Activated naive CD4-positive, alpha-beta T cell treated with anti-CD3 and anti-CD28 coated beads, Interleukin-2, amount 50 U/mL, for 72 hours (primary cell): ENCODE measurements at regions not wholly inside any gene's neighbourhood (a gene's known extent, or its start where the extent isn't known, plus 50 kb on each side); places are given as distances from the start of the nearest gene placed in this dataset.
"Not testable (repeated sequence)": the region's sequence is repeated elsewhere in the genome, so short reads cannot be mapped to it uniquely, and the experiment has no call there.

Source experiments
- ATAC-seq, 2 donors: fragments of 150-1000 bp; cut with Tn5 transposase; 2 replicates each; pipeline ENCODE4 v1.10.0; 2021; ENCODE audit warnings: mild to moderate bottlenecking in 2 of 2, moderate library complexity in 2 of 2
- DNase-seq, 2 donors: peaks; one replicate each; pipeline ENCODE4 v3.0.0; 2021 to 2022; ENCODE audit warnings: low spot score in 2 of 2
- H3K27ac Mint-ChIP-seq, 2 donors: one replicate each; pipeline ENCODE4 v1.8.0; 2022; ENCODE audit warnings: mild to moderate bottlenecking in 2 of 2, mixed read lengths in 2 of 2
- H3K36me3 Mint-ChIP-seq, 2 donors: one replicate each; pipeline ENCODE4 v1.8.0; 2022; ENCODE audit warnings: mixed read lengths in 2 of 2
- H3K9me3 Mint-ChIP-seq, 2 donors: one replicate each; pipeline ENCODE4 v1.8.0; 2022; ENCODE audit warnings: mixed read lengths in 2 of 2

DNA sequence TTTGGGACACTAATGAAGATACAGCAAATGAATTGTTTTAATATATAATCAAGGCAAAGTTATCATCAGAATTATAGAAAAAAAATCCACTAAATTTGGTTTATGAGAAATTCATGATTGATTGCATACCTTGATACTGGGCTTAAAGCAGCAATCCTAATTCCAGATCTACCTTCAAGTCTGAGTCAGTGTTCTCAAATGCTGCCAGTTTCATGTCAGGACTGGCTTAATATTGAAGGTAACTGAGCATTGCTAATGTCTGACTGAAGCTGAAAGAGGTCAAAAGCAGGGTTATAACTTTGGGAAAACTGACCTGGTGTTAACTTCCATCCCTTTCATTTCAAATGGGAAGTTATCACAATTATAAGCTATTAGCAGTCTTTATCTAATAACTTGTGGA, 618.8 kb upstream of the SEMA6D start:
- DNase-seq, H3K36me3 Mint-ChIP-seq, H3K27ac Mint-ChIP-seq, ATAC-seq, H3K9me3 Mint-ChIP-seq: not testable (repeated sequence)

DNA sequence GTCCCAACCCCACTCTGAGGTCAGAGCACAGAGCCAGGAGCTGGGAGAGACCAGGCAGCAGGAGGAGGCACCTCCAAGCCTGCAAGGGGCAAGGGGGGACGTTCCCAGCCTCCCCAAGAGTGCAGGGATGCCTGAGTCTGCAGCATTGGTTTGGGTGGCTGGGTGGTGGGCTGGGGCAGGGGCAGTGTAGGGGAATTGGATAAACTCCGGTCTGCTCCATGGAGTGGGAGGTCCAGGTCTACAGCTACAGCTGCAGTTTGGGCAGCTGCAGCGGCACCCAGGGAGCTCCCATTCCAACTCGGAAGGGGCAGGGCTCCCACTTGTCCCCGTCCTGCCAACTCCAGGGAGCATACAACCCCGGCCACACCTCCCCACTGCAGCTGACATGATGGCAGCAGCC, 617.5 kb upstream of the SEMA6D start:
- H3K27ac Mint-ChIP-seq, DNase-seq, H3K9me3 Mint-ChIP-seq, ATAC-seq, H3K36me3 Mint-ChIP-seq: not testable (repeated sequence)

DNA sequence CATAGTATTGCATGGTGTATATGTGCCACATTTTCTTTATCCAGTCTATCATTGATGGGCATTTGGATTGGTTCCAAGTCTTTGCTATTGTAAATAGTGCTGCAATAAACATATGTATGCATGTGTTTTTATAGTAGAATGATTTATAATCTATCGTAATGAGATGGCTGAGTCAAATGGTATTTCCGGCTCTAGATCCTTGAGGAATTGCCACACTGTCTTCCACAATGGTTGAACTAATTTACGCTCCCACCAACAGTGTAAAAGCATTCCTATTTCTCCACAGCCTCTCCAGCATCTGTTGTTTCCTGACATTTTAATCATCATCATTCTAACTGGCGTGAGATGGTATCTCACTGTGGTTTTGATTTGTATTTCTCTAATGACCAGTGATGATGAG, 608.5 kb upstream of the SEMA6D start:
- H3K36me3 Mint-ChIP-seq, ATAC-seq: not testable (repeated sequence)

DNA sequence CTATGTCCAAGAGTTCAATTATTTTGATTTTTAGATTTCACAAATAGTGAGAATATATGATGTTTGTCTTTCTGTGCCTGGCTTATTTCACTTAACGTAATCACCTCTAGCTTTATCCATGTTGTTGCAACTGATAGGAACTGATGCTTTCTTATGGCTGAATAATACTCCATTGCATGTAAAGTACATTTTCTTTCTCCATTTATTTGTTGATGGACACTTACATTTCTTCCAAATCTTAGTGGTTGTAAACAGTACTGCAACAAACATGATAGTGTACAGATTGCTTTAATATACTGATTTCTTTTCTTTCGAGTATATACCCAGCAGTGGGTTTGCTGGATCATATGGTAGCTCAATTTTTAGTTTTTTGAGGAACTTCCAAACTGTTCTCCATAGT, 600.6 kb upstream of the SEMA6D start:
- Mint-ChIP-seq H3K36me3 (peaks cover 0 to 9% of the 10 kb centered on the region in 2 donors), H3K9me3 (peaks cover 16 to 19% of the 10 kb centered on the region in 2 donors), H3K27ac (no peak overlapping the region)
- no peak for DNase-seq
- no peak for ATAC-seq

More for the DNA sequence above, 608.5 kb upstream of the SEMA6D start:
- H3K27ac Mint-ChIP-seq, DNase-seq: not testable (repeated sequence)
- peaks cover 17 to 28% of the 10 kb centered on the region in 2 donors for H3K9me3 Mint-ChIP-seq

DNA sequence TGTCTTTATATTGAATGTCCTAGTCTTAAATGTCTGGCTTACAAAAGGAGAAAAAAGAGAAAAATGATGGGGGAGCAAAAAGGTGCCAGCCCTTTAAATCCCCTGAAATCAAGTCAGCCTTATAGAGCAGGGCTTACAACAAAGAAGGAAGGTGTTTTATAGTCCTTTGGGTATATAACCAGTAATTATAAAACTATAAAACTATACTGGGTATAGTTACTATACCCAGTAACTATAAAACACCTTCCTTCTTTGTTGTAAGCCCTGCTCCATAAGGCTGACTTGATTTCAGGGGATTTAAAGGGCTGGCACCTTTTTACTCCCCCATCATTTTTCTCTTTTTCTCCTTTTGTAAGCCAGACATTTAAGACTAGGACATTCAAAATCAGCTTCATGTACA, 598.0 kb upstream of the SEMA6D start:
- H3K36me3 Mint-ChIP-seq: peaks cover 0 to 9% of the 10 kb centered on the region in 2 donors
- no peak for ATAC-seq

DNA sequence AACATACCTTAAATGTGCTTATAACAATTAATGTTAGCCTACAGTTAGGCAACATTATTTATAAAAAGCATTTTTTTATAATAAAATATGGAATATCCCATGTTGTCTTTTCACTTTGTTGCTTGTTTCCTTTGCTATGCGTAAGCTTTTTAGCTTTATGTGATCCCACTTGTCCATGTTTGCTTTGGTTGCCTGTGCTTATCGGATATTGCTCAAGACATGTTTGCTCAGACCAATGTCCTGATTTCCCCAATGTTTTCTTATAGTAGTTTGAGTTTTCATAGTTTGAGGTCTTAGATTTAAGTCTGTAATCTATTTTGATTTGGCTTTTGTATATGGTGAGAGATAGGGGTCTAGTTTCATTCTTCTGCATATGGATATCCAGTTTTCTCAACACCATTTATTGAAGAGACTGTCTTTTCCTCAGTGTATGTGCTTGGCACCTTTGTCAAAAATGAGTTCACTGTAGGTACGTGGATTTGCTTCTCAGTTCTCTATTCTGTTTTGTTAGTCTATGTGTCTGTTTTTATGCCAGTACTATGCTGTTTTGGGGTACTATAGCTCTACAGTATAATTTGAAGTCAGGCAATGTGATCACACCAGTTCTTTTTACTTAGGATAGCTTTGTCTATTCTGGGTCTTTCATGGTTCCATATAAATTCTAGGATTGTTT, 592.7 kb upstream of the SEMA6D start:
- no peak for ATAC-seq
- no peak overlapping the region for H3K27ac Mint-ChIP-seq
- H3K9me3 Mint-ChIP-seq: peaks cover 29 to 30% of the 10 kb centered on the region in 2 donors
- DNase-seq: no peak
- peaks cover 0 to 23% of the 10 kb centered on the region in 2 donors for H3K36me3 Mint-ChIP-seq

More for the DNA sequence above, 598.0 kb upstream of the SEMA6D start:
- no peak overlapping the region for H3K27ac Mint-ChIP-seq
- H3K9me3 Mint-ChIP-seq: peaks cover 16% of the 10 kb centered on the region in 2 donors
- no peak for DNase-seq

DNA sequence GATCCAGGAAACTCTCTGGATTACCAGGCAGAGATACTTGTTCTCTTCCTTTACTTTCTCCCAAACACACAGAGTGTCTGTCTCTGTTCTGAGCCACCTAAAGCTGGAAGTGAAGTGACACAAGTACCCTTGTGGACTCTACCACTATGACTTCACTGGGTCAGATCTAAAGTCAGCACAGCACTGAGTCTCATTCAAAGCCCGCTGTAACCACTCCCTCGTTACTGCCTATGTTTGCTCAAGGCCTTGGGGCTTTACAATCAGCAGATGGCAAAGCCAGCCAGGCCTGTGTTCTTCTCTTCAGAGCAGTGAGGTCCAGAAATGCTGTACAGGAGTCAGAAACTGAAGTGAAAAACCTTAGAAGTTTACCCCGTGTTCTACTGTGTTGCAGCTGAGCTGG, 588.3 kb upstream of the SEMA6D start:
- peaks cover 0 to 22% of the 10 kb centered on the region in 2 donors for H3K36me3 Mint-ChIP-seq
- DNase-seq (no peak), ATAC-seq (no peak)
- peaks cover 23 to 29% of the 10 kb centered on the region in 2 donors for H3K9me3 Mint-ChIP-seq
- H3K27ac Mint-ChIP-seq: no peak overlapping the region

DNA sequence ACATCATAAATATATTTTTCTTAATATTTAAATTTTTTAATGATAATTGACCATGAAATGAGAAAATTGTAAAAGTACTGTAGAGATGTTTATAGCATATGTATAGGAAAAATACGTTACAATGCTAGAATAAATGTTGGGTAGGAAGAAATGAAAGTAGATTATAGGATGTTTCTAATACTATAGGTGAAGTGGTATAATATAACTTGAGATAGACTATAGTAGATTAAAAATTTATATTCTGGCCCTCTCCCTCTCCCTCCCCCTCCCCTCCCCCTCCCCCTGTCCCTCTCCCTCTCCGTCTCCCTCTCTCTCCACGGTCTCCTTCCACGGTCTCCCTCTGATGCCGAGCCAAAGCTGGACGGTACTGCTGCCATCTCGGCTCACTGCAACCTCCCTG, 585.9 kb upstream of the SEMA6D start:
- peaks cover 0 to 22% of the 10 kb centered on the region in 2 donors for H3K36me3 Mint-ChIP-seq
- not testable (repeated sequence) for ATAC-seq, H3K27ac Mint-ChIP-seq, DNase-seq
- H3K9me3 Mint-ChIP-seq: peaks cover 19 to 28% of the 10 kb centered on the region in 2 donors

DNA sequence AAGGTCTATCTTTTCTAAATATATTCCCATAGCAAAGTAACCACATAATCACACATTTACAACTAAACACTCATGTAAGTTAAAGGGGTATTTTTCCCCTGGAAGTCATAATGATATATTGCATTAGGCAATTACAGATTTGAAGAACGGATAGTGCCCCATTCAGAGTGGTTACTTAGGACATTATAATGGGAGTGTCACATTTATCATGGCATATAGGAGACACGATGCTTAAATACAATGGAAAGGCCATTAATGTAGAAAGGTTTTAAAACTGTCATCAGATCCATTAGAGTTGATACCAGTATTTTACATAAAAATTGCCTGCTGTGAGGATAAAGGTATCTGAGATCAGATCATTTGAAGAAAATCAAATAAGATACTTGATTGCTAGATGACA, 582.0 kb upstream of the SEMA6D start:
- Mint-ChIP-seq H3K36me3 (peaks cover 0 to 6% of the 10 kb centered on the region in 2 donors), H3K27ac (no peak overlapping the region), H3K9me3 (peaks cover 5 to 10% of the 10 kb centered on the region in 2 donors)
- ATAC-seq (no peak), DNase-seq (no peak)

DNA sequence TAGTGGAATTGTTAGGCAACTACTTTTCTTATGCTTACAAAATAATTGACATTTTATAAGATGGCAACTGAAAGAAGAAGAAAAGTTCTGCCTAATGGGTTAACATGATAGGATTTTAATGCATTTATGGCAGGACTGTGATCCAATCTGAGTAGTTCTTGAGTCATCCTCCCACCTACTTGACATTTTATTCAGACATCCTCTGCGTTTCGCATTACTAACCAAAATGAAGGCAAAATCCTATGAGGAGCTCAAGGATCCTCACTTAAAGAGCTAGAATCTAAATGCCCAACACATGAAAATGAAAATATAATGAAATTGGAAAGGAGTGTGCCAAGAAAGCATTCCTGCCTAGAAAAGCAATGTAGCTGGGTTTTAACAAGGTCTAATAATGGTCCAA, 581.1 kb upstream of the SEMA6D start:
- ATAC-seq: no peak
- no peak overlapping the region for H3K27ac Mint-ChIP-seq
- no peaks in the 10 kb centered on the region for H3K36me3 Mint-ChIP-seq
- H3K9me3 Mint-ChIP-seq: no peaks in the 10 kb centered on the region
- DNase-seq: no peak

DNA sequence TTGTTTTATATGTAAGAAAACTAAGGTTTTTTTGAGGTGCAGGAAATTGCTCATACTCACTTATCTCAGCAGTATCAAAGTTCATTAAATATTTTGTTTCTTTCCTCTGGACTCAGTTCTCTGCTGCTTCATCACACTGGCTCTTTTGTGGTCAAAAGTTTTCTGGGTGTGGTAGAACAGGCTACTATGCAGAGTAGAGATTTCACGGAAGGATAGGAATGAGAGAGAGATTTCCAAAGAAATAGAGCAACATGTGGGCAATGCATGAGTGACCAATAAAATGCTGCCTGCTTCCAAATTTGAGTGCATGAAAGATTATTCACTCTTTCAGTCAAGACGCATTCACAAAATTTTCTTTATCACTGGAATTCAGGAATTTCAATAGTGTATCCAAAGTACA, 577.3 kb upstream of the SEMA6D start:
- ATAC-seq (no peak), DNase-seq (no peak)
- Mint-ChIP-seq H3K9me3 (peaks cover 5 to 6% of the 10 kb centered on the region in 2 donors), H3K36me3 (peaks cover 0 to 5% of the 10 kb centered on the region in 2 donors), H3K27ac (no peak overlapping the region)

DNA sequence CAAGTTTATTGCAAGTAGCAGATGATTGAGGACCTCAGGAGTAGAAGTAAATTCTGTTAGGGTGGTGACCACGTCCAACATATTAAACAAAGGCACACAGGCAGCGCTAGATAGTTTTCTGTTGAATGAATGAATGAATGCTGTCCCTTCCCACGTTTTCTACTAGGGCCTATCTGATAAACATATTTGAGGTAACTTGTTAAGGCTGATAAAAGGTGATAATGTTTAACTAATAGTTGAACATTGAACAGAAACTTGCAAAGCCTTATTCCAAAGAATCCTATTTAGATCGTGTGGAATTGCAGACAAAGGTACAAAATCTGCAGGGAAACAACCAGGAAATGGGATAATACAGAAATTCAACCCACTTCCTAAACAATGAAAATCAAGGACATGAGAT, 559.5 kb upstream of the SEMA6D start:
- no peak overlapping the region for H3K27ac Mint-ChIP-seq

DNA sequence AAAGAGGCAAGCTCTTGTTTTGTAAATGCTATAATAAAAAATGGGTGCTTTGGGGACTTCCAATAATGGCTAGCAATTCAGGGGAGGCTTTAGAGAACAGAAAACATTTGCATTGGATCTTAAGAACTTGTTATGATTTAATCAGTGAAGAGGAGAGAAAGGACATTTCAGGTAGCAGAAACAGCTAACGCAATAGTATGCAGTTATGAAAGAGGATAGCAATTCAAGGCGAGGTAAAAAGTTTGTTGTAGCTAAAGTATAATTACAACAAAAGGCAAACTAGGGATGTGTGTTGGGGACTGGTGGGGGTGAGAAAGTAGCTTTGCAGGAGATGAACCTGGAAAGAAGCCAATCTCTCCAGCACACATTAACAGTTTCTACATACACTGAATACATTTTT, 558.7 kb upstream of the SEMA6D start:
- H3K9me3 Mint-ChIP-seq: peaks cover 8% of the 10 kb centered on the region in 2 donors
- no peak for DNase-seq
- no peaks in the 10 kb centered on the region for H3K36me3 Mint-ChIP-seq
- no peak overlapping the region for H3K27ac Mint-ChIP-seq
- ATAC-seq: no peak

More for the DNA sequence above, 559.5 kb upstream of the SEMA6D start:
- DNase-seq (no peak), ATAC-seq (no peak)
- Mint-ChIP-seq H3K36me3 (no peaks in the 10 kb centered on the region), H3K9me3 (peaks cover 8% of the 10 kb centered on the region in 2 donors)

DNA sequence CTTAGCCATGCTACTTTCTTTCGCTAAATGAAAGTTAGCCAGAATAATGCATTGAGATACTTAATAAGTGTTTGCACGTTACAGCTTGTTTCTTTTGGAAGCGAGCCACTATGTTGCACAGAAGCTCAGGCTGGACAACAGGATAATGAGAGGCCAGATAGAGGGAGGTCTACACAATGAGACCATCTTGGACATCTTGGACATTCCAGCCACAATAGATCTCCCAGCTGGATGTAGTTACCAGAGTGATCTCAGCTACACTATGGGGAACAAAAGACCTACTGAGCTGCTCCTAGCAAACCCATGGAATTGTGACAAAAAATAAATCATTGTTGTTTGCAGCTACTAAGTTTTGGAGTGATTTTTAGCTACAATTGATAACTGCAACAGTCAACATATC, 540.1 kb upstream of the SEMA6D start:
- DNase-seq: no peak
- H3K36me3 Mint-ChIP-seq: peaks cover 0 to under 1% of the 10 kb centered on the region in 2 donors
- ATAC-seq: no peak
- peaks cover 5 to 10% of the 10 kb centered on the region in 2 donors for H3K9me3 Mint-ChIP-seq
- no peak overlapping the region for H3K27ac Mint-ChIP-seq

DNA sequence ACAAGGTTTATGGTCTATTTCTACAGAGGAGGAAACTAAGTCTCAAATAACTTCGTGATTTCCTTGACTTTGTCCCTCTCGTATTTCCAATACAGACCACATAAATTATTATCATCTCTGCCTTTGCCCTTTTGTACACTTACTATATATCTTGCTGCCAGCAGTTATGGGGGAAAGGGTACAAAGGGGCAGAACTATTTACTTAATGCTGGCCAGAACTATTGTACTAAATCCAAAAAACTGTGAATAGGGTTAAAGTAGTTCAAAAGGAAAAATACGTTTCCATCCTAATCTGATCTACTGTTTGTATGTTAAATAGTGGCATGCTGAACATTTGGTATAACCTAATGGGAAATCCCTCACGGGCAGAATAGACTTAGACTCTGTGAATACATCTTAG, 537.3 kb upstream of the SEMA6D start:
- H3K36me3 Mint-ChIP-seq: peaks cover 0 to 17% of the 10 kb centered on the region in 2 donors
- H3K9me3 Mint-ChIP-seq: peaks cover 0 to 8% of the 10 kb centered on the region in 2 donors
- H3K27ac Mint-ChIP-seq: no peak overlapping the region
- DNase-seq: no peak
- no peak for ATAC-seq

DNA sequence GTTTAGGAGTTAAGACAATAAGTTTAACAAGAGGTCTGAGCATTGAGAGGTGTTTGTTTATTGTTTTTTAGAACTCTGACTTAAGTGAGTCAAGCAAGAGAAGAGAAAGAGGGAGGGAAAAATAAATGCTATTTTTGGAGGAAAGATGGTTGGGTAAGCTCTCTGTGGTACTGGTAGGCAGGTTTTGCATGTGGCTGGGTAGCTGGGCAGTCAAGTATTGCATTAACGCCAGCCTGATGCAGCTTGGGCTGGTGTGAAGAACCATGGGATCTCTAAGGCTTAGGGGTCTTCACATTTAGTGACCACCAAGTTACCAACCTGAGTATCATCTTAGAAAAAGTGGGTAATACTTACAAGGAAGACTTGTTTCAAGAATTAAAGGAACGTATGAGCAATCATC, 534.5 kb upstream of the SEMA6D start:
- DNase-seq (no peak), ATAC-seq (no peak)
- H3K27ac Mint-ChIP-seq: no peak overlapping the region
- H3K9me3 Mint-ChIP-seq: peaks cover 0 to 3% of the 10 kb centered on the region in 2 donors
- H3K36me3 Mint-ChIP-seq: peaks cover 0 to 20% of the 10 kb centered on the region in 2 donors

DNA sequence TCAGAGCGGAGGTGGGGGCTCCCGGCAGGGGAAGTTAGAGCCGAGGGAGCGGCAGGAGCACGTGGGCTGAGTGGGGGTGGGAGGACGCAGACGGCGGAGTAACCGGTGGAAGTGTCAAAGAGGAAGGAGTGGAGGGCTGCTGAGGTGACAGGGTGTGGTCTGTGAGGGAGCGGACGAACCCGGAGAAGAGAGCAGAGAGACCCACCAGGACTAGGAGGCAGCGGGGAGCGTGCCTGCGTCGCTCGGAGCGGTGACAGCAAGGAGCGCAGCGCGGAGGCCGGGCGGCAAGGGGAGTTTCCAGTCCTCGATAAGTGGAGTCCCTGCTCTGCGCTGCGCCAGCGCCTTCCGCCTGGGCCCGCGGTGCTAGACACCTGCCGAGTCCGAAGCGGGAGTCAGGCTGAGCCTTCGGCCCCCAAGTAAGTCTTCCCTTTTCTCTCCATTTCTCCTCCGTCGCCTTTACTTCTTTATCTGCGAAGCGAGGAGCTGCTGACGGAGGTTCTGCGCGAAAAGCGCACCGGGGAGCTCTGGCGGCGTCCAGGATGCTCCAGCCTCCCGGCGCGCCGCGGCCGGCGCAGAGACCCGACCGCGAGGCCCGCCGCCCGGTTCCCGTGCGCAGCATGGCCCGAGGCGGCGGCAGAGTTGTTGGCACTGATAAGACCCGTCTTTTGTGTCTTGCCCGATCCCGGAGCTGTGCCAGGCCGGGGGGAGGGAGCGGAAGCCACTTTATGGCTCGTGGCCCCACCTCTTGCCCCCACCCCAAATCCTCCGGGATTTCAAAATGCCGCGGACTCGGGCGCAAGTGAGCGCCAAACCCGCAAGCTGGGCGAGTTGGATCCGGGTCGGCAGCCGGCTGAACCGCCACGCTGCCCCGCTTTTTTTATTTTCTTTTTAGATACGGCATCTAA, 533.0 kb upstream of the SEMA6D start:
- DNase-seq (peak in 1 of 2 donors; percentile 9), ATAC-seq (peak in 1 of 2 donors; percentile 59)
- no peak overlapping the region for H3K27ac Mint-ChIP-seq
- peaks cover 0 to 3% of the 10 kb centered on the region in 2 donors for H3K9me3 Mint-ChIP-seq
- H3K36me3 Mint-ChIP-seq: peaks cover 0 to 20% of the 10 kb centered on the region in 2 donors
